GM21529 (cell line): ENCODE measurements at regions not wholly inside any gene's neighbourhood (a gene's known extent, or its start where the extent isn't known, plus 50 kb on each side); places are given as distances from the start of the nearest gene placed in this dataset.

Experiments used
- ATAC-seq: cut with Tn5 transposase; IDR thresholded peaks from one replicate; pipeline ENCODE4 v1.9.1; 2021; ENCODE audit not compliant: unreplicated experiment

GRCh38 chr15:69955240-69955894 is 142.3 kb downstream of the TLE3 start:
- no peak for ATAC-seq

DNA sequence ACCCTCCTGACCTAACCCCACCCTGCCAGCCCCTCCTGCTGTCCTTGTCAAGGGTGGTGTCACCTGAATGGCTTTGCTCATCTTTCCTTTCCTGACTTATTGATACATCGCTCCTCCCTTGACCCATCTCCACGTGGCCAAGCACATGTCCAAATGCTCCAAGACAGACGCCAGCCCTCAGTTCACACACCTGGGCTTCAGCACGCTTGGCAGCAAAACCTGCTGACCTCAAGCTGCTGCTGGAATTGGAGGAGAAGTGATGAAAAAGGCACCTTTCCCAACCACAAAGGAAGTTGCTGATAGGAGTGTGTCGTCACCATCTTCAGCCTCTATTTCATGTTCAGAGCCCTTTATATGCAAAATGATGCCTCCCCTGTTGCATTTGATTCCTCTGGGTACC is 141.3 kb downstream of the TLE3 start:
- no peak for ATAC-seq

GRCh38 chr15:69957175-69957574 is 140.5 kb downstream of the TLE3 start:
- no peak for ATAC-seq

- ATAC-seq = no peak
Measured at GRCh38 chr15:69958496-69959084, 139.1 kb downstream of the TLE3 start.

GRCh38 chr15:69962561-69962960 is 135.2 kb downstream of the TLE3 start:
- ATAC-seq = no peak

GRCh38 chr15:69963385-69963784 is 134.3 kb downstream of the TLE3 start:
- ATAC-seq = no peak

- ATAC-seq = no peak
Measured at GRCh38 chr15:69971771-69972170, 125.9 kb downstream of the TLE3 start.

DNA sequence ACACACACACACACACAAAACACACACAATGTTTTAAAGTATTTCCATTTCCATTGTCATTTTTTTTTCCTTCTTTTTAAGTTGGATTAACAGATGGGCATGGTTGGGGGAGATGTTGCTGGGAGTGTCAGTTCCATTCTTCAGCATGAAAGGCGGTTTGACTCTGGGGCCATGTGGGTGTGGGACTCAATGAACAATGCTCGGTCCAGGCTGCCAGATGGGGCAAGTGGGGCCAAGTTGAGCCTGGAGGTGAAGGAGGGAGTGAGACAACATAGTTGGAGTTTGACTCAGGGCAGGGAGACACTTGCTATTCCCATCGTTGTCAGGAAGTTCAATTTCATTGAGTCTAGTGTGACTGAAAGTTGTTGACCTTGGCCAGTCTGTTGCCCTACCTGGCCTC is 125.3 kb downstream of the TLE3 start:
- no peak for ATAC-seq

GRCh38 chr15:69973102-69973714 is 124.5 kb downstream of the TLE3 start:
- ATAC-seq = no peak

- ATAC-seq = no peak
Measured at GRCh38 chr15:69973880-69974279, 123.8 kb downstream of the TLE3 start.

- ATAC-seq = no peak
Measured at GRCh38 chr15:69974321-69974720, 123.4 kb downstream of the TLE3 start.

DNA sequence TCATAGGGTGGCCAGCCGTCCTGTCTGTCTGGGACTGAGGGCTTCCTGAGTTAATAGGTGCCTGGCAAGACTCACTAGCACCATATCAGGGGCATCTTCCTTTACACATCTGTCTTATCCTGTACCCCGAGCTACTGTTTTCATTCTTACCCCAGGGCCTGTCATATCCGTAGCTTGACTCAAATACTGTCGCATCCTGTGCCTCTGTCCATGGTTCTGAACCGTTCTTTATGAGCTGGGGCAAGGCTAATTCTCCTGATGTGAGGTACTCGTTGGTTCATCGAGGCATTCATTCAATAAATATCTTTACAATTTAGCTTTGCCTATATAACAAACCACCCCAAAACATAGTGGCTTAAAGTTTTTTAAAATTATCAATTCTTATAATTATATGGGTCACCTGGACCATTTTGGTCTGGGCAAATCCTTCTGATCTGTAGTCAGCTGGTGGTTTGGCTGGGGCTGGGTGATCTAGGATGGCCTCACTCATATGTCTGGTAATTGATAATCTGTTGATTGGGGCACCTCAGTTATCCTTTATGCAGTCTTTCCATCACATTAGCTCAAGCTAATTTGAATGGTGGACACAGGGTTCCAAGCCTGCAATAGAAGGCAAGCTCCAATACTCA is 121.2 kb downstream of the TLE3 start:
- ATAC-seq = no peak

DNA sequence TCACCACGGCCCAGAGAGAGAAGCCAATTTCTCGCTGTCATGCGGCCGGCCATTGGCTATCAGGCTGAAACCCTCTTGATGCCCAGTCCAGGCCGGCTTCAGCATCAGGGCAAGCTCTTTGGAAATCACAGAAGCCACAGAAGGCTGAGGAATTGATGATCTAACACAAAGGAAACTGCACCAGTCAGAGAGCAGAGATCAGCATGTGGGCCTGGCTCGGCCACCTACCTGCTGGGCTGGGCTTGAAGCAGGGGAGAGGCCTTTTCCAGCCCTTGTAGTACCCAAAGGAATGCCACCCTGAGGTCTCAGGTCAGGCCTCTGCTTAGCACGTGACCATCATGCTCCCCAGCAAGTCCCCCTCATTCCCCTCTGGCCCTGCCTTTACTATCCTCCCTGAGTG is 119.1 kb downstream of the TLE3 start:
- ATAC-seq = no peak

DNA sequence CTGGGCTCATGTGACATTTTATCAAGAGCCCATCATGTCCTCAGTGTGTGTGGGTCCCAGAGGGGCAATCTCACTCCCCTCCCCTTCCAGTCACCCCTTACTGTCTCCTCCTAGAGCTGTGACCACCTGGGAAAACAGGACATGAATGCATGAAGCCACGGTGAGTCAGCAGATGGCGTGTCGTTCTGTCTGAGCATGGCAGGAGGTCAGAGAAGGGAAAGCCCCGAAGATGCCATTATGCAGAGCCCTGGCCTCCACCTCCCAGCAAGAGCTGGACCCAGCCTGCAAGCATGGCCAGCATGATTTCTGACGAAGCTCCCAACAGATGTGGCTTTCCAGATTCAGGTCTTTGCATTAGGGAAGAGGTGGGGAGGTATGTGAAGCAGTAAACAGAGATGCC is 118.5 kb downstream of the TLE3 start:
- ATAC-seq = peak; percentile 56

DNA sequence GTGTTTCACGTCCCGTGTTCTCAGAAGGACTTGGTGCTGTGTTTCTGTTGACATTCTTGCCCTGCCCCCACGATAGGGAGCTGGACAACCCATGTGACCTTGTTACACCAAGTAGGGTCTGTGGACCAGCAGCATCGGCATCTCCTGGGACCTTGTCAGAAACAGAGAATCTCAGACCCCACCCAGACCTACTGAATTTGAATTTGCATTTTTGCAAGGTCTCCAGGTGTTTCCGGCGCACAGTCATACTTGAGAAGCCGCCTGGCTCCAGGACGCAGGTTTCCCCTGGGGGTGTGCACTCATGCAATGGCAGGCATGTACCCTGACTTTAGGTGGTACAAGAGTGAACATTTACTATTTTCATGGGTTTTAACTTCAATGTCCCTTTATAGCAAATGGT is 117.9 kb downstream of the TLE3 start:
- peak; percentile 83 for ATAC-seq

- ATAC-seq = no peak
Measured at GRCh38 chr15:69980341-69981059, 117.2 kb downstream of the TLE3 start.

- no peak for ATAC-seq
Measured at GRCh38 chr15:69982037-69982436, 115.7 kb downstream of the TLE3 start.

DNA sequence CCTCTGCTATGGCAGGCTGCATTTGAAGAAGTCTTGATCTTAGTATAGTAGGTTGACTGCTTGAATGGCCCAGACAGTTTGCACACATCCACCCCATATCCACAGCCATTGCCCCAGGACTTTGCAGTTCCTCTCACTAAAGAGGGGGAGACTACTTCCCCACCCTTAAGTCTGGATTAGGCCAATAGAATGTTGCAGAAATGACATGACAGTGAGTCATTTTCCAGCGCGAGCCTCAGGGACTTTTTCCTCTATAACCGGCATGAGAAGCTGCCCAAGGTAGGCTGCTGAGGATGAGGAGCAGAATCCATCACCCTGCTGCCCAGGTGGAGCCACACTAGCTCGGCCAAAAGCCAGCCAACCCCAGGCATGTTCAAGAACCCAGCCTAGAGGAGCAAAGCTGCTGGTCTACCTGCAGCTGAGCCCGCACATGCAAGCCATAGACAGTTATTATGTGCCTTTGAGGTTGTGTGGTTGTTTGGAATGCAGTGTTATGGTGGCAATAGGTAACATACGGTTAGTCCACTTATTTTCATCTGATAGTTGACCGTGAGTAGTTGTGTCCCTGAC is 113.9 kb downstream of the TLE3 start:
- no peak for ATAC-seq

DNA sequence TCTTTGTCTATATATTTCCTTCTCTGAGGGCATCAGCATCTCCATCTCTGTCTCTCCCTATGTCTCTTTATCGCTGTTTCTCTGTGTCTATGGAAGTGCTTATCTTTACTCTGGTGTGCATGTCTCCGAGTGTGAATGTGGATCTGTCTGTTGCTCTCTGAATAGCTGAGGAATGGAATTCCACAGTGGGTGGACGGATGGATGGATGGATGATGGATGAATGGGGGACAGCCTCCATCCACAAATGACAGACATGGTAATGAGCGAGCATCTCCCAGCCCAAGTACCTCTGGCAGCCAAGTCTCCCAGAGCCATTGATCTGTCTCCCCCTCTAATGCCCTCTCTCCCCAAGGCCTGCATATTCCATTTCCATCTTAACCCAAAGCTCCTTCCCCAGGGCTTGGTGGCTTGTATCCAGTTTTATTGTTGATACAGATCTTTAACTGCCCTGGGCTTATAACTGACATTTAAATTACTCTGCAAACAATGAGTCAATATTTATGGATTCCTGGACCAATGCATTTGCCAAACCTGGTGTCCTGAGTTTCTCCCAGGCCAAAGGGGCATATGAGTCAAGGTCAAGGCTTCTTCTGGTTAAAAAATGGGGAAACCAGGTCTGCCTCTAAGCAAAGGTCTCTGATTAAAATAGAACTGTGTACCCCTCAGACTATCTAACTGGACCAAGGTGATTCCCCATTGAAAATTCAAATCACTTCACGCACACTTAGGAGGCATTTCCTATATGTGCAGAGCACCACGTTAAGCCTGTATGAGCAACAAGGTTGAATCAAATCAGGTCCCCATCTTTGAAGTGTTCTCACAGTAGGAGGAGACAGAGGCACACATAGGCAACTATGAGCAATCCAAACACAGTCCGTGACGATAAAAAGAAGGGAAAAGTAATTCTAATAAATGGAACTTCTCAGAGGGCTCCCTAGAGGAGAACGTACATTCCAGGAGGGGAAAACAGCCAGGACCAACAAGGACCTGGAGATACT is 109.9 kb downstream of the TLE3 start:
- no peak for ATAC-seq
